ENCODE measurements at regions not wholly inside any gene's neighbourhood (a gene's known extent, or its start where the extent isn't known, plus 50 kb on each side); places are given as distances from the start of the nearest gene placed in this dataset.

- no peak for DNase-seq
Observed at GRCh38 chr4:81358154-81358553, 113.6 kb downstream of the RASGEF1B start.

DNA sequence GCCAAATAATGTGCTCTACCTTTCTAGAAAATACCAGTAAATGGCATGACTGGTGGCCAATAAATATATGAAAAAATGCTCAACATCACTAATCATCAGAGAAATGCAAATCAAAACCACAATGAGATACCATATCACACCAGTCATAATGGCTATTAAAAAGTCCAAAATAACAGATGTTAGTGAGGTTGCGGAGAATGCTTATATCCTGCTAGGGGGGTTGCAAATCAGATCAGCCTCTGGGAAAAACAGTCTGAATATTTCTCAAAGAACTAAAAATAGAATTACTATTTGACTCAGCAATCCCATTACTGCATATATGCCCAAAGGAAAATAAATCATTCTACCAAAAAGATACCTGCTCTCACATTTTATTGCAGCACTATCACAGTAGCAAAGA lies 115.1 kb downstream of the RASGEF1B start:
- Histone ChIP-seq H3K36me3 (replicated peaks in 1 of 2; ENCODE audit: insufficient read depth in 1 of 2, low read depth in 2 of 2) (no peaks in the 10 kb centered on the region), H3K27me3 (no peaks in the 10 kb centered on the region), H3K4me1 (peaks cover 6% of the 10 kb centered on the region), H3K9me3 (no peaks in the 10 kb centered on the region), H3K4me3 (no peak overlapping the region), H3K27ac (no peak overlapping the region)
- intact Hi-C loops (cut with DNase I) = loop anchor here (10.0 kb wide), 1 partner anchor 282 kb away; no protein-coding TSS in a partner anchor
- TF ChIP-seq POLR2A (IDR thresholded peaks at IDR 0.05) (no peak), CTCF (IDR thresholded peaks at IDR 0.05) (no peak)
- WGBS, 2 donors = 93 to 95% methylated on average over 1 of the region's 1 CpG
- ATAC-seq (no peak), DNase-seq (no peak)

More at GRCh38 chr4:81358154-81358553, 113.6 kb downstream of the RASGEF1B start:
- Histone ChIP-seq H3K36me3 (replicated peaks in 1 of 2; ENCODE audit: insufficient read depth in 1 of 2, low read depth in 2 of 2) (no peaks in the 10 kb centered on the region), H3K27ac (no peak overlapping the region), H3K27me3 (no peaks in the 10 kb centered on the region), H3K4me1 (peaks cover 4% of the 10 kb centered on the region), H3K9me3 (no peaks in the 10 kb centered on the region), H3K4me3 (no peak overlapping the region)
- ATAC-seq = no peak
- TF ChIP-seq CTCF (IDR thresholded peaks at IDR 0.05) = no peak
- TF ChIP-seq POLR2A (IDR thresholded peaks at IDR 0.05) = no peak
- WGBS, 2 donors = 16% methylated on average over 2 of the region's 2 CpGs
- intact Hi-C loops (cut with DNase I) = loop anchor here (10.0 kb wide), 1 partner anchor 283 kb away; no protein-coding TSS in a partner anchor

DNA sequence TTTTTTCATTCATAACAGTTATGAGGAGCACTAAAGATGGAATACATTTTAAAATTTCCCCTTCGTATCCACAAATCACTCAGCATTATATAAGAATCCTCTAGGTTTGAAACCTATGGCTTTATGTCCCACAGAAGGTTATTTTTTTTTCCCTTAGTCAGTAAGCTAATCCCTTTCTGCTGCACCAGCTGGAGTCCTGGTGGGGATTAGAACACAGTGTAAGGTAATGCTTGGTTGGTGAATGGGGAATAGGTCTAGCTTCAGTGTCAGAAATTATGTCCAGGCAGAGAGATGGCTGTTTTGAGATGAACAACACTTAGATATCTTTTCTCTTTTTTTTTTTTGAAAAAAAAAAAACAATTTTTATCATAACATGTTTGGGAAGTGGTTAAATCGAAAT lies 116.6 kb downstream of the RASGEF1B start:
- Histone ChIP-seq H3K9me3 (no peaks in the 10 kb centered on the region), H3K4me1 (peaks cover 15% of the 10 kb centered on the region), H3K4me3 (no peak overlapping the region), H3K27ac (no peak overlapping the region), H3K27me3 (no peaks in the 10 kb centered on the region), H3K36me3 (replicated peaks in 1 of 2; ENCODE audit: insufficient read depth in 1 of 2, low read depth in 2 of 2) (no peaks in the 10 kb centered on the region)
- no peak for DNase-seq
- TF ChIP-seq POLR2A (IDR thresholded peaks at IDR 0.05) = no peak
- no peak for TF ChIP-seq CTCF (IDR thresholded peaks at IDR 0.05)
- 62 to 70% methylated on average over 2 of the region's 2 CpGs for WGBS, 2 donors
- no peak for ATAC-seq
- intact Hi-C loops (cut with DNase I) = loop anchor here (10.0 kb wide), 1 partner anchor 280 kb away; no protein-coding TSS in a partner anchor

DNA sequence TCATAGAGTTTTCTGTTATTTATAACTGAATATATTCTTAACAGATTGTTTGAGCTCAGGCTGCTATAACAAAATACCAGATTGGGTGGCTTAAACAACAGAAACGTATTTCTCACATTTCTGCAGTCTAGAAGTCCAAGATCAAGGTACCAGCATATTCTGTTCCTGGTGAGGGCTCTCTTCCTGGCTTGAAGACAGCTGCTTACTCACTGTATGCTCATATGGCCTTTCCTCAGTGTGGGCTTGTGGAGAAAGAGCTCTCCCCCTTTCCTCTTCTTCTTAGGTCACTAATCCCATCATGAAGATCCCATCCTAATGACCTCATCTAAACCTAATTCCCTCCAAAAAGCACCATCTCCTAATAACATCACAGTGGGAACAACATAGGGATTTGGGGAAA lies 117.8 kb downstream of the RASGEF1B start:
- no peak overlapping the region for H3K27ac ChIP-seq
- peaks cover 15% of the 10 kb centered on the region for H3K4me1 ChIP-seq
- H3K27me3 ChIP-seq = no peaks in the 10 kb centered on the region
- TF ChIP-seq POLR2A (IDR thresholded peaks at IDR 0.05) (no peak), CTCF (IDR thresholded peaks at IDR 0.05) (no peak)
- H3K4me3 ChIP-seq = no peak overlapping the region
- DNase-seq = no peak
- no peaks in the 10 kb centered on the region for H3K9me3 ChIP-seq
- 35 to 36% methylated on average over 1 of the region's 1 CpG for WGBS, 2 donors
- intact Hi-C loops (cut with DNase I) = loop anchor here (10.0 kb wide), 1 partner anchor 279 kb away; no protein-coding TSS in a partner anchor
- no peak for ATAC-seq
- H3K36me3 ChIP-seq (replicated peaks in 1 of 2; ENCODE audit: insufficient read depth in 1 of 2, low read depth in 2 of 2) = no peaks in the 10 kb centered on the region

GRCh38 chr4:81352446-81352835 lies 119.3 kb downstream of the RASGEF1B start:
- Histone ChIP-seq H3K27me3 (no peaks in the 10 kb centered on the region), H3K9me3 (no peaks in the 10 kb centered on the region), H3K27ac (no peak overlapping the region), H3K4me3 (no peak overlapping the region), H3K36me3 (replicated peaks in 1 of 2; ENCODE audit: insufficient read depth in 1 of 2, low read depth in 2 of 2) (no peaks in the 10 kb centered on the region), H3K4me1 (peaks cover 11% of the 10 kb centered on the region)
- intact Hi-C loops (cut with DNase I) = loop anchor here (10.0 kb wide), 1 partner anchor 278 kb away; no protein-coding TSS in a partner anchor
- DNase-seq (no peak), ATAC-seq (no peak)
- TF ChIP-seq POLR2A (IDR thresholded peaks at IDR 0.05) (no peak), CTCF (IDR thresholded peaks at IDR 0.05) (no peak)
- WGBS, 2 donors = 45 to 55% methylated on average over 2 of the region's 2 CpGs
